Testis (tissue), 2 donors: ENCODE measurements at regions not wholly inside any gene's neighbourhood (a gene's known extent, or its start where the extent isn't known, plus 50 kb on each side); places are given as distances from the start of the nearest gene placed in this dataset.

Experiments
- POLR2A ChIP-seq: fragments of 450-650 bp; IDR thresholded peaks from one replicate; pipeline ENCODE4 v1.6.1; 2017; ENCODE audit warnings: antibody characterized with exemption, mild to moderate bottlenecking, moderate library complexity
- TF ChIP-seq, protein P1 (sequence below), 3 experiments: fragments of 450-650 bp in 2 of 3; fragments of 200-600 bp in 1 of 3; sonication (generic) in 1 of 3; IDR thresholded peaks; one replicate each; pipeline ENCODE4 v1.5.1; 2016 to 2019; ENCODE audit warnings: antibody characterized with exemption in 3 of 3, mild to moderate bottlenecking in 2 of 3, moderate library complexity in 1 of 3

DNA sequence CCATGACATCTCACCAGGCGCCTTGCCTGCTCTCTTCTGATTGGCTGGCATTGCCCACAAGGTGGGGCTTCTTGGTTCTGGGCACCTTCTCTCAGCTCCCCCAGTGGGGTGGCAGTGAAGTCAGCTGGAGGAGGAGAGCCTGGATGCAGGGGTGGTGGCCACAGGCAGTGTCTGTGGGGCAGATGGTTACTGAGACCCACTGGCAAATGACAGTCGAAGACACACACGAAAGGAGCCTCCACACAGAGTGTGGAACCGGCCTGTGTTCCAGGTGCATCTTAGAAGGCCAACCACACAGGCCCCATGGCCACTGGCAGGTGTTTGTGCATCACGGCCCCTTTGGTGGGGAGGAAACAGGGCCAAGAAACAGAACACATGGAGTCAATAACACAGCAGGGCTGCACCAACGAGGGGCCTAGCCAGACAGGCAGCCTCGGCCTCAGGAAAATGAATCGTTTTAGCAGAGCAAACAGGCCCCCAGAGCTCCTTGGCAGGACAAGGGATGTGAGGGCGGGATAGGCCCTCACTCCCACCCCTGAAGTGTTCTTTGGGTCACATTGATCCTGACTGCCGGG, 683.4 kb downstream of the TBC1D22A start:
- no peak for TF ChIP-seq POLR2A
- TF ChIP-seq, protein P1, sequence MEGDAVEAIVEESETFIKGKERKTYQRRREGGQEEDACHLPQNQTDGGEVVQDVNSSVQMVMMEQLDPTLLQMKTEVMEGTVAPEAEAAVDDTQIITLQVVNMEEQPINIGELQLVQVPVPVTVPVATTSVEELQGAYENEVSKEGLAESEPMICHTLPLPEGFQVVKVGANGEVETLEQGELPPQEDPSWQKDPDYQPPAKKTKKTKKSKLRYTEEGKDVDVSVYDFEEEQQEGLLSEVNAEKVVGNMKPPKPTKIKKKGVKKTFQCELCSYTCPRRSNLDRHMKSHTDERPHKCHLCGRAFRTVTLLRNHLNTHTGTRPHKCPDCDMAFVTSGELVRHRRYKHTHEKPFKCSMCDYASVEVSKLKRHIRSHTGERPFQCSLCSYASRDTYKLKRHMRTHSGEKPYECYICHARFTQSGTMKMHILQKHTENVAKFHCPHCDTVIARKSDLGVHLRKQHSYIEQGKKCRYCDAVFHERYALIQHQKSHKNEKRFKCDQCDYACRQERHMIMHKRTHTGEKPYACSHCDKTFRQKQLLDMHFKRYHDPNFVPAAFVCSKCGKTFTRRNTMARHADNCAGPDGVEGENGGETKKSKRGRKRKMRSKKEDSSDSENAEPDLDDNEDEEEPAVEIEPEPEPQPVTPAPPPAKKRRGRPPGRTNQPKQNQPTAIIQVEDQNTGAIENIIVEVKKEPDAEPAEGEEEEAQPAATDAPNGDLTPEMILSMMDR (IDR thresholded peaks at IDR 0.05) = no peak
